HL-60 (cell line): ENCODE measurements at regions not wholly inside any gene's neighbourhood (a gene's known extent, or its start where the extent isn't known, plus 50 kb on each side); places are given as distances from the start of the nearest gene placed in this dataset.

Experiments used
- CTCF ChIP-seq: IDR thresholded peaks from one replicate; pipeline ENCODE4 v1.5.1; 2011; ENCODE audit warnings: low read length, control low read depth, inconsistent platforms; ENCODE audit not compliant: insufficient read depth
- GABPA ChIP-seq: IDR thresholded peaks from 2 replicates; pipeline ENCODE4 v1.6.1; 2012; ENCODE audit warnings: low read depth
- POLR2AphosphoS5 ChIP-seq: IDR thresholded peaks from 2 replicates; pipeline ENCODE4 v1.6.1; 2012; ENCODE audit warnings: low read depth
- SPI1 ChIP-seq: IDR thresholded peaks from 2 replicates; pipeline ENCODE4 v1.6.1; 2012; ENCODE audit warnings: low read depth, mild to moderate bottlenecking, borderline replicate concordance

GRCh38 chr6:94377835-94378234, 958.5 kb upstream of the EPHA7 start:
- no peak for TF ChIP-seq CTCF
- no peak for TF ChIP-seq GABPA
- no peak for TF ChIP-seq POLR2AphosphoS5
- no peak for TF ChIP-seq SPI1
